ENCODE measurements at regions not wholly inside any gene's neighbourhood (a gene's known extent, or its start where the extent isn't known, plus 50 kb on each side); places are given as distances from the start of the nearest gene placed in this dataset.
"Not testable (repeated sequence)": the region's sequence is repeated elsewhere in the genome, so short reads cannot be mapped to it uniquely, and the experiment has no call there.

DNA sequence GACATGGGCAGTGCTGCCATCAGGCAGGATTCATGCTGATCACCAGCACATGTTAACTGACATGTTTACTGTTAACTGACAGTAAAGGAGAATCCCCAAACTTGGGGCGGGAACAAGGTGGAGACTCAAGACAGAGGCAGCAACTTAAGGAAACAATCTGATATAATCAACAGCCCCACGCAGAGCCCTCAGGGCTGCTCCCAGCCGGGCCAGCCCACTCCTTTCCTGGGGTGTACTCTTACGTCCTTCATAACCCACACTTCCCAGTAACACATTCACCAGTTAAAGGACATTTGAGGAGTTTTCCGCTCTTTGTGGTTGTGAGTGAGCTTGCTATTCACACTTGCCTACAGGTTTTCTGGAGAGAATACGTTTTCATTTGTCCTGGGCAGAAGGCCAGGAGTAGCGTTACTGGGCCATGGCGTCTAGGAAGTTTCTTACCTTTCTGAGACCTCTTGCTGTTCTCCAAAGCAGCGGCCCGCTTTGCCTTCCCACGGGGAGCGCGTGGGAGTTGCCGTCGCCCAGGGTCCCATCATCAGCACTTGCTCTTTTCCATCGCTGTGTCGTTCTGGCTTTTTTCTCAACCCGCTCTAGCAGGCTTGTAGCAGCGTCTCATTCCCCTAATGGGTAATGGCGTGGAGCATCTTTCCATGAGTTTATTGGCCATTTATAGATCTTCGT is 56.4 kb downstream of the FOXF2 start:
- no peak for DNase-seq
- H3K27me3 ChIP-seq = no peaks in the 10 kb centered on the region
- no peaks in the 10 kb centered on the region for H3K36me3 ChIP-seq
- H3K4me3 ChIP-seq = no peak overlapping the region
- H3K4me1 ChIP-seq = no peaks in the 10 kb centered on the region
- no peaks in the 10 kb centered on the region for H3K9me3 ChIP-seq (replicated peaks)
- H3K27ac ChIP-seq = no peak overlapping the region

DNA sequence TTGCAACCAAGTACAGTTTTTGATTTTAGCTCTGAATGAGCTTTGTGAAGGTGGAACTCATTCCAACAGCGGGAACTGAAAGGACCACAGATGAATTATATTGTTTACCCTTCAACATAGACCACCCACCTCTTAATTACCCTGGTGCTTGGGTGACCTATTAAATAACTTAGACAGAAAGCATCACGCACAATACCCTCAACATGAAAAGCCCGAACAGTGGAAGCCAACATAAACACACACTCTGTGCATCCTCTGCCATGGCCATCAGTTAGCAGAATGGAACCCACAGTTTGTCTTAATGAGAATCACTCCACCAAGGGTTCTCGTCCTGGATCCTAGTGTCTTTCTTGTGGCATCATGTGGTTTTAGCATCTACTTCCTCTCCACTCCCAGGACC is 60.5 kb downstream of the FOXF2 start:
- no peaks in the 10 kb centered on the region for H3K9me3 ChIP-seq (replicated peaks)
- H3K4me3 ChIP-seq = no peak overlapping the region
- DNase-seq = no peak
- H3K27me3 ChIP-seq = no peaks in the 10 kb centered on the region
- H3K4me1 ChIP-seq = no peaks in the 10 kb centered on the region
- no peak overlapping the region for H3K27ac ChIP-seq
- no peaks in the 10 kb centered on the region for H3K36me3 ChIP-seq

DNA sequence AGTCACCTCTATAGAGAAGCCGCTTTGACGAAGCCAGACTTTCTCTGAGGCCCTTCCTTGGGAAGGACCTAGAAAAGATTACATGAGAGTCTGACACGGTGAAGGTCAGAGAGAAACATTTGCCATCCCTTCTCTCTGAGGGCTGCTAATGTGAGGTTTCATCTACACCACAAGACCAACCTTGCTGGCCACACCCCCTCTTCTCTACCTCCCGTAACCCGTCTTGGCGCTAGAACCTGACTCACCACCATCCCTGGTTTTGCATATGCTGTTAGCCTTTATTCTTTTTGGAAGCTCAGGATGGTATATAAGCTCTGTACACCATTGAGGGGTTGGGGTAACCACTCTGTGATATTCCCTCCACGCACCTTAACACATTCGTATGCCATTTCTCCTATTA is 63.6 kb downstream of the FOXF2 start:
- Histone ChIP-seq H3K36me3 (no peaks in the 10 kb centered on the region), H3K9me3 (replicated peaks) (no peaks in the 10 kb centered on the region), H3K27me3 (no peaks in the 10 kb centered on the region), H3K27ac (no peak overlapping the region), H3K4me3 (no peak overlapping the region), H3K4me1 (no peaks in the 10 kb centered on the region)
- DNase-seq = no peak

DNA sequence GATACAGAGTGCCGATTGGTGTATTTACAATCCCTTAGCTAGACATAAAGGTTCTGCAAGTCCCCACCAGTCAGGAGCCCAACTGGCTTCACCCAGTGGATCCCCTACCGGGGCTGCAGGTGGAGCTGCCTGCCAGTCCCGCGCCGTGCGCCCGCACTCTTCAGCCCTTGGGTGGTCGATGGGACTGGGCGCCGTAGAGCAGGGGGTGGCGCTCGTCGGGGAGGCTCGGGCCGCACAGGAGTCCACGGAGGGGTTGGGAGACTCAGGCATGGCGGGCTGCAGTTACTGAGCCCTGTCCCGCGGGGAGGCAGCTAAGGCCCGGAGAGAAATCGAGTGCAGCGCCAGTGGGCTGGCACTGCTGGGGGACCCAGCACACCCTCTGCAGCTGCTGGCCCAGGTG is 67.4 kb downstream of the FOXF2 start:
- H3K27me3 ChIP-seq; H3K4me1 ChIP-seq; H3K36me3 ChIP-seq; H3K27ac ChIP-seq; DNase-seq; H3K9me3 ChIP-seq (replicated peaks); H3K4me3 ChIP-seq: not testable (repeated sequence)

DNA sequence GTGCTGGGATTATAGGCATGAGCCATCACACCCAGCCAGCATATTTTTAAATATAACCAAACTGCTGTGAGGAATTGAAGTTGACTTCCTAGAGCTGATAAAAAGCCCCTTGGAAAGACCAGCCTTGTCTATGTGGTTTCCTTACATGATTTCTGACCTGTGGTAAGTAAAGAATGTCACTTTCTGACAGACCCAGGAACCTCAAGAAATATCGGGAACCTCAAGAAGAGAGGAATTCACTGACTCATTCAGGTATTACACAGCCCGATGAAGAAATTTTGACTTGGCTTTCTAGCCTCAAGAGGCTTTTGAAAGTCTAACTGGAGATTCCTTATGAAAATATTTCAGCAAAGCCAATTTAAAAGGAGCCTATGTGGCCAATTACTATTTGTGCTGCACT is 71.8 kb downstream of the FOXF2 start:
- H3K4me3 ChIP-seq = no peak overlapping the region
- no peaks in the 10 kb centered on the region for H3K27me3 ChIP-seq
- no peaks in the 10 kb centered on the region for H3K9me3 ChIP-seq (replicated peaks)
- no peaks in the 10 kb centered on the region for H3K36me3 ChIP-seq
- no peaks in the 10 kb centered on the region for H3K4me1 ChIP-seq
- no peak overlapping the region for H3K27ac ChIP-seq
- no peak for DNase-seq

DNA sequence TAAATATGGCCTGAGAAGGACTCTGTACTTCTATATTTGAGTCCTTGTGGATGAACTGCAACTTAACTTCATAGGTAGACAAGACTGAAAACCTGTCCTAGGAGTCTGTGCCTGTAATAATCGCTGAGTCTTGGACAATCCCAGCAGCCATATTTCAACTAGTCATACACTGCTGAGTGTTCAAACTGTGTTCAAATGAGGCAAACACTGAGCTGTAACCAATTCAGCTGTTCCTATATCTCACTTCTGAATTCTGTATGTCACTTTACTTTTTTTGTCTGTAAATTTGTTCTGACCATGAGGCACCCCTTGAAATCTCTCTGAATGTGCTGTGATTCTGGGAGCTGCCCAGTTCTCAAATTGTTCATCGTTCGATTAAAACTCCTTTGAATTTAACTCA is 72.4 kb downstream of the FOXF2 start:
- no peaks in the 10 kb centered on the region for H3K36me3 ChIP-seq
- no peak for DNase-seq
- no peaks in the 10 kb centered on the region for H3K27me3 ChIP-seq
- H3K9me3 ChIP-seq (replicated peaks) = no peaks in the 10 kb centered on the region
- H3K27ac ChIP-seq = no peak overlapping the region
- H3K4me3 ChIP-seq = no peak overlapping the region
- H3K4me1 ChIP-seq = no peaks in the 10 kb centered on the region

DNA sequence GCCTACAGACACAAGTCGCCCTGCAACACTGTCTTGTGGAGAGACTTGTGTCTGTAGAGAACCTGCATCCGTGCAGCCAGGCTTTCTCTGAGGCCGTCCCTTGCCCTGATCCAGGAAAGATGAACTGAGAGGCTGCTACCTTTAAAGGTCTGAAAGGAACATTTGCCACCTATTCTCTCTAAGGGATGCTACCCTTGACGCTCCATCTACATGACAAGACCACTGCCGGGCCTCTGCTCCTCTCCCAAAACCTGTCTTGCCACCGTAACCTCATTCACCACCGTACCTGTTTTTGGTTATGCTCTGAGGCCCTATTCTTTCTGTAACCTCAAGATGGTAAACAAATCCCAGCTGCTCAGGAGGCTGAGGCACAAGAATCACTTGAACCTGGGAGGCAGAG is 73.9 kb downstream of the FOXF2 start:
- no peak for DNase-seq
- no peak overlapping the region for H3K4me3 ChIP-seq
- no peaks in the 10 kb centered on the region for H3K27me3 ChIP-seq
- H3K27ac ChIP-seq = no peak overlapping the region
- H3K9me3 ChIP-seq (replicated peaks) = no peaks in the 10 kb centered on the region
- H3K36me3 ChIP-seq = no peaks in the 10 kb centered on the region
- no peaks in the 10 kb centered on the region for H3K4me1 ChIP-seq

DNA sequence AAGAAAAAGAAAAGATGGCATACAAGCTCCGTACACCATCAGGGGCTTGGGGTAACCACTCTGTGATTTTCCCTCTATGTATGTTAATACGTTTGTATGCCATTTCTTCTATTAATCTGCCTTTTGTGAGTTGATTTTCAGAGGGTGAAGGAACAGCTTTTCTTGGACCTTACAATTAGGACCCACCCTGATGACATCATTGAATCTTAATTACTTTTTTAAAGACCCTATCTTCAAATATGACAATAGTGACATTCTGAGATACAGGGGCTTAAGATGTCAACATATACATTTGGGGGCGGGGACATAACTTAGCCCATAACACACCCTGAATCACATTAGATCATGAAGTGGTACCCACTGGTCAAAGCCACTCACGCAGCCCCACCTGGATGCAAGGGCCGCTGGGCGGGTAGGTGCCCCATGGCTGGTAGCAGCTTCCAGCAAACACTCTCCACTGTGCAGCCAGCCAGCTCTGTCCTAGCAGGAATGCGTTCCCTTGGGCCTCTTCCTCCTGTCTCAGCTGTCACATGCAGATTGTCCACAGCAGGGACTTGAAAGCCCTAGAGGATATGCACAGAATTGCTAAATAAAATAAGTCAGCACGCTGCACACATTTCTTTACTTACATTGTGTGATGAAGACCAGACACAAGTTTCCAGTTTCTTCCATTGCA is 74.5 kb downstream of the FOXF2 start:
- Histone ChIP-seq H3K27me3 (no peaks in the 10 kb centered on the region), H3K36me3 (no peaks in the 10 kb centered on the region), H3K4me1 (no peaks in the 10 kb centered on the region), H3K9me3 (replicated peaks) (no peaks in the 10 kb centered on the region), H3K4me3 (no peak overlapping the region), H3K27ac (no peak overlapping the region)
- no peak for DNase-seq

DNA sequence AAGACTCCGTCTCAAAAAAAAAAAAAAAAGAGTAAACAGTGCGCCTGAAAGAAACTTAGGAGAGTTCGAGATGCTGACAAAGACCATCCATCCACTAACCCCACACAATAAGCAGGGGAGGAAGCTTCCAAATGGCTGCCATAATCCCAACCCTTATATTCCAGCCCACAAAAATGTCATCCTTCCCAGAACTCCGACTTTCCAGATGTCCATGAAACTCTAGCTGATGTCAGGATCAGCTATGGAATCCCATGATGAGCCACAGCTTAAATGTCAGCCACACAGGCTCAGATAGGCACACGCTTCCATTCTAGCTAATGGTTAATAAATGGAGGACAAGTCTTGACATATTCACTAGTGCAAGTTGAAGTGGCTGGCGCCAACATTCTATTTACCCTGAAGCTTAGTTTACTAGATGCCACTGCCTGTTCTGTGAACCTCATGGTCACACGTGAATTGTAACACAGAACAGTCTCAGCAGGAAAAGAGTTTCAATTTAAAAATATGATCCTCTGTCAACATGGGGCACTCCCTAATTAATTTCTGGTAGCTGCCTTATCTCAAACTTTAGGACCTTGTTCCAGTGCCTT is 75.5 kb downstream of the FOXF2 start:
- H3K36me3 ChIP-seq = no peaks in the 10 kb centered on the region

DNA sequence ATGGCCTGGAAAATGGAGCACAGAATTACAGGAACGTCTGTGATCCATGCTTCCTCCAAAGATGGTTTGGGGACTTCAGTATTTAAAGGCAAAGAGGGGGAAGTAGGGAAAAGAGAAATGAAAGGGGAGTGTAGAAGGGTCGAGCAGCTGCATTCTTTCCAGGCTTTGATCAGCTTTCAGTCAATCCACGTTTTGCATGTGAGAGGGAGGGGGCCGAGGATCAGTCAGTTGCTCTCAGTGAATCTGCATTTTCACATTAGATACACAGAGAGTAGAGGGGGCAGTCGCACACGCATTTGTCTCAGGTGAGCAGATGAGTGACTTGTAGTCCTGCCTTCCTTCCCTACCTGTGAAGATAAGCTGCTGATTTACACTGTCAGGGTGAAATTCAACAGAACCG is 78.8 kb downstream of the FOXF2 start:
- no peak overlapping the region for H3K4me3 ChIP-seq
- no peak for DNase-seq
- no peaks in the 10 kb centered on the region for H3K36me3 ChIP-seq
- no peaks in the 10 kb centered on the region for H3K9me3 ChIP-seq (replicated peaks)
- no peak overlapping the region for H3K27ac ChIP-seq
- no peaks in the 10 kb centered on the region for H3K27me3 ChIP-seq
- no peaks in the 10 kb centered on the region for H3K4me1 ChIP-seq

More for the DNA sequence above, 75.5 kb downstream of the FOXF2 start:
- H3K9me3 ChIP-seq (replicated peaks) = no peaks in the 10 kb centered on the region
- no peaks in the 10 kb centered on the region for H3K27me3 ChIP-seq
- no peaks in the 10 kb centered on the region for H3K4me1 ChIP-seq
- H3K27ac ChIP-seq = no peak overlapping the region
- DNase-seq = peak; percentile 6 to 35
- no peak overlapping the region for H3K4me3 ChIP-seq

DNA sequence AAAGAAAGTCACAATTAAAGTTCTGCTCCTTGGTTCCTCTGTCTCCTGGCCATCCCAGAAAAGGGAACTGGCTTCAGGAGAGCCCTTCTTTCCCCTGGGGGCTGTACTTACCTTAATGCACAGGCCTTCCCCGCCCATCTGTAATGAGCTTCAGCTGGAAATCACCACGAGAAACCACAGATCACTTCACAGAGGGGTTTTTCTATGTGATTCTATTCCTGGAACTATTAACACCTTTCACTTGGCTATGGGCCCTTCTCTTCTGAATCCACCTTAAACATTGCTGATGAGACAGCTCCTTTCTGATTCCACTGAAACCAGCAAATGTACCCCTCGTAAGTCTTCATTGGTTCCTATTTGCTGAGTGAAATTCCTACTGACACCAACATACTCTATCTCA is 80.7 kb downstream of the FOXF2 start:
- H3K27me3 ChIP-seq = no peaks in the 10 kb centered on the region
- DNase-seq = no peak

DNA sequence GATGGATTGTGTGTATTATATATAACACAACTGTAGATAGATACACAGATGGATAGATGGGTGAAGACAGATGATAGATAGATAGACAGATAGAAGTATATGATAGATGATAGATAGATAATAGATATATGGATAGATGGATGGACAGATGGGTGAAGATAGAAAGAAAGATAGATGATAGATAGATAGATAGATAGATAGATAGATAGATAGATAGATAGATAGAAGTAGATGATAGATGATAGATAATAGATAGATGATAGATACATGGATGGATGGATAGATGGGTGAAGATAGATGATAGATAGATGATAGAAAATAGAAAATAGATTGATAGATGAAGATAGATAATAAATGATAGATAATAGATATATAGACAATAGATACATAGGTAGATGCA is 83.3 kb downstream of the FOXF2 start:
- no peak for DNase-seq
- no peaks in the 10 kb centered on the region for H3K9me3 ChIP-seq (replicated peaks)
- H3K27me3 ChIP-seq = no peaks in the 10 kb centered on the region
- H3K36me3 ChIP-seq = no peaks in the 10 kb centered on the region
- no peak overlapping the region for H3K27ac ChIP-seq
- no peaks in the 10 kb centered on the region for H3K4me1 ChIP-seq
- H3K4me3 ChIP-seq = no peak overlapping the region

More for the DNA sequence above, 80.7 kb downstream of the FOXF2 start:
- H3K4me3 ChIP-seq = no peak overlapping the region
- no peaks in the 10 kb centered on the region for H3K36me3 ChIP-seq
- no peaks in the 10 kb centered on the region for H3K9me3 ChIP-seq (replicated peaks)
- H3K27ac ChIP-seq = no peak overlapping the region
- no peaks in the 10 kb centered on the region for H3K4me1 ChIP-seq

DNA sequence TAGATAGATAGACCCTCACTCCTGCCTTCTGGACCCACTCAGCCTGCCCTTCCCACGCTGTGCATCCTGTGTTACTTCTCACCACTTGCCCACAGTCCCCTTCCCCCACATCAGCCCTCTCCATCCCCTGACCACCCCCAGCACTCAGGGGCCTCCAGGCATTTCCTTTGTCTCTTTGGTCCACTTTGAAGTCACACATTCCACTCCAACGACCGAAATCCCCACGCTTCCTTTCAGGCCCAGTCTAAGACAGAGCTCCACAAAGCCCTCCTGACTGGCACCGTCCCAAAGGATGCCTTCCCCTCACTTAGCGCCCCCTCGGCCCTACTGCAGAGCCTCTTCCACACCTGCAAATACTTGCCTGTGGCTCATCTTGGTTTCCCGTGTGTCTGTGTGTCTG is 83.8 kb downstream of the FOXF2 start:
- H3K4me1 ChIP-seq = no peaks in the 10 kb centered on the region
- H3K9me3 ChIP-seq (replicated peaks) = no peaks in the 10 kb centered on the region
- no peak overlapping the region for H3K27ac ChIP-seq
- no peaks in the 10 kb centered on the region for H3K36me3 ChIP-seq
- H3K27me3 ChIP-seq = no peaks in the 10 kb centered on the region
- no peak for DNase-seq
- no peak overlapping the region for H3K4me3 ChIP-seq

DNA sequence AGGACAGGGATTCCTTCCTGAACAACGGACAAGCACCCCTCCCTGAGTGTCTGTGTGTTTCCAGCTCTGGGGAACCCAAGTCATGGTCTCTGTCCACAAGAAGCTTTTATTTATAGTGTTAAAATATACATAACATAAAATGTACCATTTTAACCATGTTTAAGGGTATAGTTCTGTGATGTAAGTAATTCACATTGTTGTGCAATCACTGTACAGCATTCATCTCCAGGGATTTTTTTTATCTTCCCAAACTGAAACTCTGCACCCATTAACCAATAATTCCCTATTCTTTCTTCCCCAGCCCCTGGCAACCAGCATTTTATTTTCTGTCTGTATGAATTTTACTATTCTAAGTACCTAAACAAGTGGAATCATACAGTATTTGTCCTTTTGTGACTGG is 84.2 kb downstream of the FOXF2 start:
- no peak for DNase-seq
- Histone ChIP-seq H3K4me1 (no peaks in the 10 kb centered on the region), H3K4me3 (no peak overlapping the region), H3K27ac (no peak overlapping the region), H3K36me3 (no peaks in the 10 kb centered on the region), H3K9me3 (replicated peaks) (no peaks in the 10 kb centered on the region), H3K27me3 (no peaks in the 10 kb centered on the region)

DNA sequence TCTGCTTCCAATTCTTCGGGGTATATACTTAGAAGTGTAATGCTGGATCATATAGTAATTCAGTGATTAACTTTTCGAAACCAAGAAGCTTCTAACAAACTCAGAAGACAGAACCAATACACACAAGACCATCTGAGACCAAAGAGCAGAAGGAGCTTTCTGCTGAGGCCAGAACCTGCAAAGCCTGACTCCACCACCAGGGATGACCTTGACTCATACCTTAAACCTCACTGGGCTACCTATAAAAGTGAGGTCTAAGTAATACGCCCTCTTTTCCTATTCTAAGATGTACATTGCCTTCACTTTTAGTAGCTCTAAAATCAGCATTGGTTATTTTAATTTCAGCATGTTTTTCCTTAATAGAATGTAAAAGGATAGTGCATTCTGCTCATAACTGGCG is 84.8 kb downstream of the FOXF2 start:
- Histone ChIP-seq H3K9me3 (replicated peaks) (no peaks in the 10 kb centered on the region), H3K27me3 (no peaks in the 10 kb centered on the region), H3K4me3 (no peak overlapping the region), H3K36me3 (no peaks in the 10 kb centered on the region), H3K27ac (no peak overlapping the region), H3K4me1 (no peaks in the 10 kb centered on the region)
- no peak for DNase-seq

DNA sequence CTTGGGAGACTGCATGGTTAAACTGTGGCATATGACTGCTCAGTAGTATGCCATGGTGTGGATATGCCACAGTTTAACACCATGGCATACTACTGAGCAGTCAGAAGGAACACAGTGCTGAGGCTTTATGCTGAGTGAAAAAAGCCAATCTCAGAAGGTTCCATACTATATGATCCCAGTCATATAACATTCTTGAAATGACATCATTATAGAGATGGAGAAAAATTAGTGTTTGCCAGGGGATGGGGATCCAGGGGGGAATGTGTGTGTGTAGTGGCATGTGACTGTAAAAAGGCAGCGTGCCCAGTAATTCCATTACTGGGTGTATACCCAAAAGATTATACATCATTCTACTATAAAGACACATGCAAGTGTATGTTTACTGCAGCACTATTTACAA is 85.8 kb downstream of the FOXF2 start:
- no peaks in the 10 kb centered on the region for H3K27me3 ChIP-seq
- no peak for DNase-seq
- no peak overlapping the region for H3K4me3 ChIP-seq
- no peaks in the 10 kb centered on the region for H3K4me1 ChIP-seq
- H3K36me3 ChIP-seq = no peaks in the 10 kb centered on the region
- H3K27ac ChIP-seq = no peak overlapping the region
- no peaks in the 10 kb centered on the region for H3K9me3 ChIP-seq (replicated peaks)
